ES-I3 (cell line): ENCODE measurements at regions not wholly inside any gene's neighbourhood (a gene's known extent, or its start where the extent isn't known, plus 50 kb on each side); places are given as distances from the start of the nearest gene placed in this dataset.

Experiments used
- H3K36me3 ChIP-seq: 2 replicates; pipeline ENCODE4 v1.6.1; 2013; ENCODE audit warnings: mild to moderate bottlenecking, low read length, control low read depth, moderate library complexity; ENCODE audit not compliant: insufficient read depth
- H3K4me1 ChIP-seq: 2 replicates; pipeline ENCODE4 v1.6.1; 2013; ENCODE audit warnings: mild to moderate bottlenecking, control low read depth, low read length; ENCODE audit not compliant: insufficient read depth
- H3K9ac ChIP-seq: 2 replicates; pipeline ENCODE4 v1.6.1; 2013; ENCODE audit warnings: low read depth, mild to moderate bottlenecking, low read length, moderate library complexity
- H3K9me3 ChIP-seq: 2 replicates; pipeline ENCODE4 v1.6.1; 2013; ENCODE audit warnings: mild to moderate bottlenecking, low read length, moderate library complexity; ENCODE audit not compliant: control insufficient read depth, insufficient read depth

DNA sequence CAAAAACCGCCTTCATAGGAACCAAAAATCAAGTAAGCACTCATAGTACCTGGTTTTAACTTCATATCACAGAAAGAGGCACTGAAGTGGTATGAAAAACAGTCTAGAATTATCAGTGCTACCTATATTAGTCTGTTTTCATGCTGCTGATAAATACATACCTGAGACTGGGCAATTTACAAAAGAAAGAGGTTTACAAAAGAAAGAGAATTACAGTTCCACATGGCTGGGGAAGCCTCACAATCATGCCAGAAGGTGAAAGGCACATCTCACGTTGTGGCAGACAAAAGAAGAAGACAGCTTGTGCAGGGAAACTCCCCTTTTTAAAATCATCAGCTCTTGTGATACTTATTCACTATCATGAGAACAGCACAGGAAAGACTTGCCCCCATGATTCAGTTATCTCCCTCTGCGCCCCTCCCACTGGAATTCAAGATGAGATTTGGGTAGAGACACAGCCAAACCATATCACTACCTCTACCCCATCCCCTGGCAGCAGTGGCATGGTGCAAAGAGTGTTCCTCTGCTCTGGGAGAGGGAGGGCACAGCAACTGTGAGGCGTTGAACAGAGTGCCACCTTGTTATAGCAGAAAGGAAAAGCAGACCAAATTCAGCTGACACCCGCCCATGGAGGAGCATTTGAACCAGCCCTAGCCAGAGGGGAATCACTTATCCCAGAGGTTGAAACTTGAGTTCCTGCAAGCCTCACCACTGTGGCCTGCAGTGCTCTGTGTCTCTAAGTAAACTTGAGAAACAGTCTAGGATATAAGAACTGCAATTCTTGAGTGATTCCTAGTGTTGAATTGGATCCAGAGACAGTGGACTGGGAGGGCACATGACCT lies 61.9 kb upstream of the PTPRZ1 start:
- peaks cover 8% of the 10 kb centered on the region for H3K4me1 ChIP-seq
- no peaks in the 10 kb centered on the region for H3K36me3 ChIP-seq
- H3K9ac ChIP-seq: no peak overlapping the region
- no peaks in the 10 kb centered on the region for H3K9me3 ChIP-seq

- Histone ChIP-seq H3K4me1 (peaks cover 8% of the 10 kb centered on the region), H3K36me3 (no peaks in the 10 kb centered on the region), H3K9me3 (no peaks in the 10 kb centered on the region), H3K9ac (no peak overlapping the region)
These were observed 65.9 kb upstream of the PTPRZ1 start for GRCh38 chr7:121807078-121807477.

DNA sequence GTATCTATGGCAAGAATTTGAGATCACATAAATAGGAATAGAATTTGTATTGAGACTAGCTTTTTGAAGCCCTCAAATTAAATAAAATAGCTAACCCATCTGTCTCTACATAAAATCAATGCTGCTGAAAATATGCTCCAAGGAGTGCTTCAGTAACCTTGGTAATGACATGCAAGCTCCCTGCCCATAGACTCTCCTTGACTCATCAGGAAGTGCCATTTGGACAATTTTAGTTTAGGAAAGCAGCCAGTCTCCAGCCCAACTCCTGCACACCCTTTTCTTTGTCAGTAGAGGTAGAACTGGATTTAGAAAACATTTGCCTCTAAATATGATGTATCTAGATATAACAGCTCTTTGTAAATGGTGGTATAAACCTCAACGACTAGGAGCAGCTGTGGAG lies 69.9 kb upstream of the PTPRZ1 start:
- H3K9me3 ChIP-seq: no peaks in the 10 kb centered on the region
- peaks cover 11% of the 10 kb centered on the region for H3K4me1 ChIP-seq
- H3K9ac ChIP-seq: no peak overlapping the region
- no peaks in the 10 kb centered on the region for H3K36me3 ChIP-seq

- H3K36me3 ChIP-seq: no peaks in the 10 kb centered on the region
- no peaks in the 10 kb centered on the region for H3K9me3 ChIP-seq
- no peak overlapping the region for H3K9ac ChIP-seq
- peaks cover 28% of the 10 kb centered on the region for H3K4me1 ChIP-seq
These were observed 71.9 kb upstream of the PTPRZ1 start for GRCh38 chr7:121800916-121801675.

GRCh38 chr7:121798896-121799295 lies 74.1 kb upstream of the PTPRZ1 start:
- Histone ChIP-seq H3K36me3 (no peaks in the 10 kb centered on the region), H3K4me1 (peaks cover 28% of the 10 kb centered on the region), H3K9ac (no peak overlapping the region; the same call in 1 of the 2 replicates), H3K9me3 (no peaks in the 10 kb centered on the region)

- H3K9ac ChIP-seq: no peak overlapping the region; the same call in 1 of the 2 replicates
These were observed 74.5 kb upstream of the PTPRZ1 start for GRCh38 chr7:121798453-121798840.

DNA sequence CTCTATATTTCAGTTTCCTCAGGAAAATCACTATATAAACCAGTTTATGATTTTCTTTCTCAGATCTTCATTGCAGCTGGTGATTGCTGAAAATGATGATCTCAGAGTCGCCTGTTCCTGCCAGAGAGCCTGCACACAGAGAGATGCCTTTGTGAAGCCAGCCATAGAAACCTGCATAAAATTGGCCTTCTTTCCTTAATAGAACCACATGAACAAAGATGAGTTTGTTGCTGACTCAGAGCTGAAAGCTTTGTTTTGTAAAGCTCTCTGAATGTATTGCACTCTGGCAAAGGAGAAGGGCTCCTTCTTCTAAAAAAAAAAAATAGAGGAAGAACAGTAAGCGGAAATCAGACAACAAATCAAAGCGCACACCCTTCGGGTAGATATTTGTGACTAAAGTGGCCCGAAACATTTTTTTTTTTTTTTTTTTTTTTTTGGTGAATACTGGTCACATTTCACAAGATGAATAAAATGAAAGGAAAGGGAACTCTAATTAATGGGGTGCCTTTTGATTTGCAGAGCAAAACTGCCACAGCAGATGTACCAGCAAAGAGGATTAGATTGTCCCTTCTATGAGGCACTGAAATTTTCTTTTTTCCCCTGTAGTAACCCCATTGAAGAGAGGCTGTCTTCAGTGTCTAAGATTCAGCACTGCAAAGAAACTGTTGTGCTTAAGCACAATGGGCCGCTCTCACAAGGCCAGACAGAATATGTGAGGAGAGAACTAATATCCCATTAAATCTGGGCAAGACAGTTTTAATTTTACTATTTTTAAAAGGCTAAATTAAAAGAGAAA lies 75.1 kb upstream of the PTPRZ1 start:
- Histone ChIP-seq H3K36me3 (no peaks in the 10 kb centered on the region), H3K9ac (0 out of 2 replicates have a peak overlapping the region, but pooled peaks have one; percentile 4), H3K9me3 (no peaks in the 10 kb centered on the region), H3K4me1 (peaks cover 28% of the 10 kb centered on the region)

More at GRCh38 chr7:121798453-121798840, 74.5 kb upstream of the PTPRZ1 start:
- Histone ChIP-seq H3K4me1 (peaks cover 28% of the 10 kb centered on the region), H3K36me3 (no peaks in the 10 kb centered on the region), H3K9me3 (no peaks in the 10 kb centered on the region)

- Histone ChIP-seq H3K9me3 (no peaks in the 10 kb centered on the region), H3K9ac (peak overlapping the region; percentile 4; the same call in 1 of the 2 replicates), H3K4me1 (peaks cover 28% of the 10 kb centered on the region), H3K36me3 (no peaks in the 10 kb centered on the region)
These were observed 75.9 kb upstream of the PTPRZ1 start for GRCh38 chr7:121796936-121797656.

DNA sequence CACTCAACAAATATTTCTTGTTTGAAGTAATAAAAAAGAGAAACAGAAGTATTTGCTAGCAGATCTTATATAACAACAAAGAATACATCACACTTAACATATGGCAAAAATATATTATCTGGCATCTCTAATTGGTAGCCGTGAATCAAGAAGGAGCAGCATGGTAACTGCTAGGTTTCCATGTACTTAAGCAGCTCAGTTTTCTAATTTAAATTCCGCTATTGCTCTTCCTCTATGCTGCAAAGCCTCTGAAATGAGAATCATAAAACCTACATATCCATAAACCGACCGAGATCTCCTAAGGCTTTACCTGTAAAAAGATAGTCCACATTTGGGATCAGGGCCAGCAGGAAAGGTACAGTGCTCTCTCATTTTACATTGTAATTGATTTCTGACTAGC lies 76.6 kb upstream of the PTPRZ1 start:
- Histone ChIP-seq H3K36me3 (no peaks in the 10 kb centered on the region), H3K9me3 (no peaks in the 10 kb centered on the region), H3K9ac (no peak overlapping the region), H3K4me1 (peaks cover 28% of the 10 kb centered on the region)

DNA sequence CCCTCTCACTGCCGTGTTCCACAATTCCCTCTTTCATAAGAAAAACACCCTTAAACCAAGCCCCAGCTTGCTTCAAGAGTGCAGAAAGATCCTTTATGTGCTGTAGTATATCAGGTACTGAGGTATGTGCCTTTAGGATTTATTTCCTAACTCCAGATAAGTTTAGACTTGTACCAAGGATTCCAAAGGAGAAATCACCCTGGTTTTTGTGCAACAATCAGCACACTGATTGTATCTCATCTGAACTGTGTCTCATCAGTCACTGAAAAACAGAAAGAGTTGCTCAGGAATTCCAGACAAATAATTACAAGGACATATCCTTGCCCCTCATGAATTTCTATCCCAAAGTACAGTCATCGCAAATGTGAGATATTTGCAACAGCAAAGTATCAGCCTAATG lies 77.2 kb upstream of the PTPRZ1 start:
- H3K4me1 ChIP-seq: peaks cover 28% of the 10 kb centered on the region
- no peaks in the 10 kb centered on the region for H3K9me3 ChIP-seq
- H3K9ac ChIP-seq: no peak overlapping the region
- H3K36me3 ChIP-seq: no peaks in the 10 kb centered on the region

- Histone ChIP-seq H3K36me3 (no peaks in the 10 kb centered on the region), H3K9ac (no peak overlapping the region), H3K9me3 (no peaks in the 10 kb centered on the region), H3K4me1 (peaks cover 21% of the 10 kb centered on the region)
These were observed 79.2 kb upstream of the PTPRZ1 start for GRCh38 chr7:121793716-121794115.

DNA sequence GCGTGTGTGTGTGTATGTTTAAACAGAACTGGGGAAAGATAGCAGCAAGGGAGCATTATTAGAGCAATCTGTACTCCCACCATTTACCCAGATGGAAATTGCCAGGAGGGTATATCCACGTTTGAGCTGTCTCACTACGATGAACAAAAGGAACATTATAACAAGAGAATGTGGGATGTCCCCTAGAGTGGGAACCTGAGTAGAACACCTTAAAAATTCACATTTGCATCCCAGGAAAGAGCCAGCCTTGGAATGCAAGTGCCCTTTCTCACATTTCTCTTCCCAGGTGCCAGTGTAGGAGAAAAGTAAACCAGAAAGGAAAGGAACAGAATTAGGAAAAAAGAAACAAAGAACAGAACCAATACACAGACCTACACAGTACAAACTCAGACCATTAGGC lies 95.3 kb upstream of the PTPRZ1 start:
- no peaks in the 10 kb centered on the region for H3K9me3 ChIP-seq
- no peaks in the 10 kb centered on the region for H3K36me3 ChIP-seq
- H3K9ac ChIP-seq: no peak overlapping the region
- H3K4me1 ChIP-seq: no peaks in the 10 kb centered on the region; the same call in 1 of the 2 replicates

GRCh38 chr7:121774563-121774962 lies 98.4 kb upstream of the PTPRZ1 start:
- no peak overlapping the region for H3K9ac ChIP-seq
- H3K36me3 ChIP-seq: no peaks in the 10 kb centered on the region
- H3K4me1 ChIP-seq: no peaks in the 10 kb centered on the region
- H3K9me3 ChIP-seq: no peaks in the 10 kb centered on the region

DNA sequence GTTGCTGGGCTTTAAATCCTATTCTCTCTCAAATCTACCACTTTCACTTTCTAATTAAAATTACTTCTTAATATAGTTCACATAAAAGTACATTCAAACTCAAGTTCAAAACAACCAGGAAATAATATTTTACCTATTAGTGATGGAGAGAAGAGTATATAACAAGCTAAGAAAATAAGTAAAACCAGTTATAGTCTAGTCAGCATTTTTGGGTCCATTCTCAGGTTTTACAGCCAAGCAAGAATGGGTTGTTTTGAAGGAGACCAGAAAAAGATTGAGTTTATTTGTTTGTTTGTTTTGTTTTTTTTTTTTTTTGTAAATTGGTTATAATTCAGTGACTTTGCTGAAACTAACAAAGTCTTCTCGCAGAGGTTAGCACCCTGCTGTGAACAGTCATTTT lies 106.3 kb upstream of the PTPRZ1 start:
- Histone ChIP-seq H3K4me1 (no peaks in the 10 kb centered on the region), H3K36me3 (no peaks in the 10 kb centered on the region), H3K9me3 (no peaks in the 10 kb centered on the region), H3K9ac (no peak overlapping the region)
